GM12865 (cell line): ENCODE measurements at regions not wholly inside any gene's neighbourhood (a gene's known extent, or its start where the extent isn't known, plus 50 kb on each side); places are given as distances from the start of the nearest gene placed in this dataset.

Source experiments
- DNase-seq: peaks from one replicate; pipeline ENCODE4 v3.0.0; 2010; ENCODE audit warnings: low read depth
- H3K4me3 ChIP-seq: 2 replicates; pipeline ENCODE4 v1.5.1; 2011; ENCODE audit warnings: mild to moderate bottlenecking, low read depth, low read length, control low read depth
- TF ChIP-seq, protein P1 (sequence below): IDR thresholded peaks from 2 replicates; pipeline ENCODE4 v1.5.1; 2011; ENCODE audit warnings: low read length, control low read depth, low read depth, inconsistent platforms; ENCODE audit not compliant: insufficient read depth; ENCODE audit errors: missing control alignments

DNA sequence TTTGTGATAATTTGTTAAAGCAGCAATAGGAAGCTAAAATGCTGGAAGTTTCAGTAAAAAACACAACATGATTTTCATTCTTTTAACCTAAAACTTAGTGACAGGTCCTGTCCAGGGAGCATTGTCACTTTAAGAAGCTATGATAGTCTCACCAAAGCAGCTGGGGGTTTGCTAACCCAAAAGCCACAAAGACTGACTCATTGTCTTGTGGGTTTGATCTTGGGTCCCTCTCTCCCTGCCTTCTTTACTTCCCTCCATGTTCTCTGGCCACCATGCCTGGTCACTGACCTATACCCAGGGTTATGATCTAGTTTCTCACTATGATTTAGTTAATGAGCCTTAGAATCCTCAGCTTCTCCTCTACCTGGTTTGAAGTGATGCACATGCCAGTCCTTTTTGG is 213.5 kb upstream of the PTGFR start:
- peak; percentile 64 for DNase-seq
- TF ChIP-seq, protein P1, sequence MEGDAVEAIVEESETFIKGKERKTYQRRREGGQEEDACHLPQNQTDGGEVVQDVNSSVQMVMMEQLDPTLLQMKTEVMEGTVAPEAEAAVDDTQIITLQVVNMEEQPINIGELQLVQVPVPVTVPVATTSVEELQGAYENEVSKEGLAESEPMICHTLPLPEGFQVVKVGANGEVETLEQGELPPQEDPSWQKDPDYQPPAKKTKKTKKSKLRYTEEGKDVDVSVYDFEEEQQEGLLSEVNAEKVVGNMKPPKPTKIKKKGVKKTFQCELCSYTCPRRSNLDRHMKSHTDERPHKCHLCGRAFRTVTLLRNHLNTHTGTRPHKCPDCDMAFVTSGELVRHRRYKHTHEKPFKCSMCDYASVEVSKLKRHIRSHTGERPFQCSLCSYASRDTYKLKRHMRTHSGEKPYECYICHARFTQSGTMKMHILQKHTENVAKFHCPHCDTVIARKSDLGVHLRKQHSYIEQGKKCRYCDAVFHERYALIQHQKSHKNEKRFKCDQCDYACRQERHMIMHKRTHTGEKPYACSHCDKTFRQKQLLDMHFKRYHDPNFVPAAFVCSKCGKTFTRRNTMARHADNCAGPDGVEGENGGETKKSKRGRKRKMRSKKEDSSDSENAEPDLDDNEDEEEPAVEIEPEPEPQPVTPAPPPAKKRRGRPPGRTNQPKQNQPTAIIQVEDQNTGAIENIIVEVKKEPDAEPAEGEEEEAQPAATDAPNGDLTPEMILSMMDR: no peak
- no peak overlapping the region for H3K4me3 ChIP-seq

DNA sequence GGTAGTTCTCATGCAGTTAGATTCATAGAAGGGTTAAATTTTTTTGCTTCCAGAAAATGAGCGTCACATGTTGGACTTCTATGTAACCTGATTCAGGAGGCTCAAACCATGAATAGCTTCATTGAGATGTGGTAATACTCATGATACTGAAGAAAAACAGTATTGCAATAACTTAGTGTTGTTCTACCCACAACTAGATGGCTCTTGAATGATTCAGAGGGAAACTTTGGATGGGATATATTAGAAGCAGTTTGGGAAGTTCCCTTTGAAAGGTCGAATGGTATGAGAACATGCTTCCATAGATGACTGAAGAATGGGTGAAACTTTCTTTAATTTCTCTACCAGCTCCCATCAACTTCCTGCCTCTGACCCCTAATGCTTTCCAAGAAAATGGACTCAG is 211.7 kb upstream of the PTGFR start:
- no peak for DNase-seq
- H3K4me3 ChIP-seq: no peak overlapping the region
- TF ChIP-seq, protein P1: no peak

DNA sequence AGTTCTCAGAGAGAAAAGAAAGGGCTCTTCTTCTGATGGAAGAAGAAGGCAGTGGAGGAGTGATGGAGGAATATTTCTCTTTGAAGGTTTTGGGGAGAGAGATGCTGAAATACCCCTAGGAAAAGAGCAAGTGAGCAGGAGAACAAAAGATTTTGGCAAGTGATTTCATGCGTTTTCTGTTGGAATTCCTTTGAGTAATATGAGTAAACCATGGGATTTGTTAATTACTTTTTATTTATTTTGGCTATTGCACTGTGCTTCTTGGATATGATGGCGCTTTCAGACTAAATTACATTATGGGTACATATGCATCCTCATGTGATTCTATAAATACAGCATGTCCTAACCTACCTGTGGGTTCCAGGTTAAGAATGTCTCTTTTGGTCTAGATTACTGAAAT is 210.1 kb upstream of the PTGFR start:
- H3K4me3 ChIP-seq: no peak overlapping the region
- TF ChIP-seq, protein P1: no peak
- no peak for DNase-seq

DNA sequence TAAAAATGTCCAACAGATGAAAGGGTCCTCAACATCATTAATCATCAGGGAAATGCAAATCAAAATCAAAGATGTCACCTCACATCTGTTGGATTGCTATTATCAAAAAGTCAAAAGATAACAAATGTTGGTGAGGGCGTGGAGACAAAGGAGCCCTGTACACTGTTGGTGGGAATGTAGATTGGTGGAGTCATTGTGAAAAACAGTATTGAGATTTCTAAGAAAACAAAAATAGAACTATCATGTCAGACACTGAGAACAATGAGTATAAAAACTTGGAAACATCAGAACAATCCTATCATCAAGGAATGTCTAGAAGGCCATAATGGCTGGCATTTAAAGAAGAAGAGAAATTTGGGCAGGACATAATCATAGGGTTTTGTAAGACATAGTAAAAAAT is 209.2 kb upstream of the PTGFR start:
- TF ChIP-seq, protein P1: no peak
- H3K4me3 ChIP-seq: no peak overlapping the region
- peak; percentile 41 for DNase-seq

DNA sequence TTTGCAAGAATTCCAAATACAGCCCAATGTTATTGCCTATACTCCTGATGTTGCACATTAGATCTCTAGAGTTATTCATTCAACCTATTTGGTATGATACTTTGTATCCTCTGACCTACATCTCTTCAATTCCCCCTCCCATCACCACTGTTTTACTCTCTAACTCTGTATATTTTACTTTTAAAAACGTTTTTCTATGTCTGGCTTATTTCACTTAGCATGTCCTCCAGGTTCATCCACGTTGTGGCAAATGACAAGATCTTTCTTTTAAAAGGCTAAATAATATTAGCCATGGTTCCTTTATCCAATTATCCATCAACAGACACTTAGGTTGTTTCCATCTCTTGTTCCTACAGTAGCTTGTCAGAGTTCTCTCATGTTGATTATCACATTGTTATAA is 207.1 kb upstream of the PTGFR start:
- DNase-seq: no peak
- H3K4me3 ChIP-seq: no peak overlapping the region
- TF ChIP-seq, protein P1: no peak

DNA sequence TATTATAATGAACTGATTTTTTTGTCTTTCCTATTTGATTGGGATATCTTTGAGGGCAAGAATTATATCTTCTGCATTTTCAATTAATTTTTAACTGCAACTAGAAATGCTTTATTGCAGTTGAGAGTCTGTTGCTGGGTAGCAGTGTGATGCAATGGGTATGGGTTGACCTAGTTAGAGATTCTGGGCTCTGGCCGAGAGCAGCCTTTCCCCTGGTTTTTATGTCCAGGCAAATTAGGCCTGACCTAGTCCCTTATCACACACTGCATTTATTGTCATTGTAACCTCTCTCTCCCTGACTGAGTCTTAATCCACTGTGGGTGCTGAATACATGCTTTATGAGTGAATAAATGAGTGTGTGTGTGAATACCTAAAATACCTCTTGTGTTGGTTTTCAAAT is 206.4 kb upstream of the PTGFR start:
- no peak overlapping the region for H3K4me3 ChIP-seq
- DNase-seq: no peak
- TF ChIP-seq, protein P1: no peak

DNA sequence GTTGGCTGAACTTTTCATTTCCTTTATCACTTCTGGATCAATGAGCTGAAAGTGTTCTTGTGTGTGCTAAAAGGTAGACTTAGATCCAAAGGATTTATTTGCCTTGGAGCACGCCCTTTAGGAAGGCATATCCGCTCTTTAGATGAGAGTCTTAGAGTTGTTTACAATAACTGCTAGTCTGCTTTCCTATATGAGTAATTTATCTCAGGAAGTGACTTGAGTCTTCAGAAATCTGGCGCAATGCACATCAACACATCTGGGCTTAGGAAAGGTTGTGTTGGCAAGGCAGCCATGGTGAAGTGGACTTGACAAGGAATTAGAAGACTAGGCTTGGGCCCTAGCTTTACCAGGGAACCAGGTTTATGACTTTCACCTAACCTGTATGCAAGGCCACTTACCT is 204.1 kb upstream of the PTGFR start:
- TF ChIP-seq, protein P1: no peak
- no peak for DNase-seq
- no peak overlapping the region for H3K4me3 ChIP-seq
